Lower leg skin (tissue), 3 donors: ENCODE measurements at regions not wholly inside any gene's neighbourhood (a gene's known extent, or its start where the extent isn't known, plus 50 kb on each side); places are given as distances from the start of the nearest gene placed in this dataset.

Experiments used
- POLR2A ChIP-seq, 2 donors: fragments of 450-650 bp; IDR thresholded peaks; one replicate each; pipeline ENCODE4 v1.6.1; 2016 to 2017; ENCODE audit warnings: antibody characterized with exemption in 2 of 2, mild to moderate bottlenecking in 1 of 2, moderate library complexity in 1 of 2
- TF ChIP-seq, protein P1 (sequence below), 3 donors: fragments of 450-650 bp; IDR thresholded peaks; one replicate each; pipeline ENCODE4 v1.5.1; 2016; ENCODE audit warnings: antibody characterized with exemption in 3 of 3, mild to moderate bottlenecking in 3 of 3, moderate library complexity in 2 of 3

DNA sequence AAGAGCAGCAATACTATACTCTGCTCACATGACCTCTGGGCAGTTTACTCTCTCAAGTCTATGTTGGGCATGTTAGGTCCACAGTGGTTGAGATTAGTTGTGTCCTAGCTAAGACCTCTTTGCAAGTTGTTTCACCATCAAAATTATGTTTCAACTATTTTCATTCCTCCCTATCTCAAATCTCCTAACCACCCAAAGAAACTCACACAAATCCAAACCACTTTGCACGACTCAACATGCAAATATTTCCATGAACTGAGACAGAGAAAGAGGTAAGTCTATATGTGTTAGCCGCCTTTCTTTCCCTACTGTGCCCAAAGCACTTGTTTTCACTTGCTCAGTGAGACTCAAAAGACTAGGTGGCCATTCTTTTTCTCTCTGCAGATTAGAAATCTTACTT lies 546.8 kb downstream of the TNS1 start:
- TF ChIP-seq, protein P1, sequence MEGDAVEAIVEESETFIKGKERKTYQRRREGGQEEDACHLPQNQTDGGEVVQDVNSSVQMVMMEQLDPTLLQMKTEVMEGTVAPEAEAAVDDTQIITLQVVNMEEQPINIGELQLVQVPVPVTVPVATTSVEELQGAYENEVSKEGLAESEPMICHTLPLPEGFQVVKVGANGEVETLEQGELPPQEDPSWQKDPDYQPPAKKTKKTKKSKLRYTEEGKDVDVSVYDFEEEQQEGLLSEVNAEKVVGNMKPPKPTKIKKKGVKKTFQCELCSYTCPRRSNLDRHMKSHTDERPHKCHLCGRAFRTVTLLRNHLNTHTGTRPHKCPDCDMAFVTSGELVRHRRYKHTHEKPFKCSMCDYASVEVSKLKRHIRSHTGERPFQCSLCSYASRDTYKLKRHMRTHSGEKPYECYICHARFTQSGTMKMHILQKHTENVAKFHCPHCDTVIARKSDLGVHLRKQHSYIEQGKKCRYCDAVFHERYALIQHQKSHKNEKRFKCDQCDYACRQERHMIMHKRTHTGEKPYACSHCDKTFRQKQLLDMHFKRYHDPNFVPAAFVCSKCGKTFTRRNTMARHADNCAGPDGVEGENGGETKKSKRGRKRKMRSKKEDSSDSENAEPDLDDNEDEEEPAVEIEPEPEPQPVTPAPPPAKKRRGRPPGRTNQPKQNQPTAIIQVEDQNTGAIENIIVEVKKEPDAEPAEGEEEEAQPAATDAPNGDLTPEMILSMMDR (IDR thresholded peaks at IDR 0.05): no peak
- no peak for TF ChIP-seq POLR2A (IDR thresholded peaks at IDR 0.05)
